BLaER1 treated with 17β-estradiol and CSF1 and Interleukin-3, amounts not matched to agents 10 nM and 100 nM (cell line): ENCODE measurements at regions not wholly inside any gene's neighbourhood (a gene's known extent, or its start where the extent isn't known, plus 50 kb on each side); places are given as distances from the start of the nearest gene placed in this dataset.

ENCODE experiments used
- H3K27ac ChIP-seq, 11 experiments: shearing (Covaris generic); formaldehyde crosslinking; 2 replicates each; pipeline ENCODE4 v1.8.1; 2022
- H3K27me3 ChIP-seq, 11 experiments: shearing (Covaris generic); formaldehyde crosslinking; 2 replicates each; pipeline ENCODE4 v1.8.1; 2022
- H3K36me3 ChIP-seq, 11 experiments: shearing (Covaris generic); formaldehyde crosslinking; 2 replicates each; pipeline ENCODE4 v1.8.1; 2022
- H3K4me1 ChIP-seq, 10 experiments: shearing (Covaris generic); formaldehyde crosslinking; 2 replicates each; pipeline ENCODE4 v1.8.1; 2022
- H3K4me2 ChIP-seq, 11 experiments: shearing (Covaris generic); formaldehyde crosslinking; 2 replicates each; pipeline ENCODE4 v1.8.1; 2022
- H3K4me3 ChIP-seq, 10 experiments: shearing (Covaris generic); formaldehyde crosslinking; 2 replicates each; pipeline ENCODE4 v1.8.1; 2022
- H3K9ac ChIP-seq, 11 experiments: shearing (Covaris generic); formaldehyde crosslinking; 2 replicates each; pipeline ENCODE4 v1.8.1; 2022
- H3K9me3 ChIP-seq, 11 experiments: shearing (Covaris generic); formaldehyde crosslinking; replicated peaks in 1 of 11; 2 replicates each; pipeline ENCODE4 v1.8.1; 2022
- H4K20me1 ChIP-seq, 11 experiments: shearing (Covaris generic); formaldehyde crosslinking; 2 replicates each; pipeline ENCODE4 v1.8.1; 2022
- Cebpa-rat ChIP-seq, 11 experiments: shearing (Covaris generic); IDR thresholded peaks; 2 replicates each; pipeline ENCODE4 v1.8.1; 2022

DNA sequence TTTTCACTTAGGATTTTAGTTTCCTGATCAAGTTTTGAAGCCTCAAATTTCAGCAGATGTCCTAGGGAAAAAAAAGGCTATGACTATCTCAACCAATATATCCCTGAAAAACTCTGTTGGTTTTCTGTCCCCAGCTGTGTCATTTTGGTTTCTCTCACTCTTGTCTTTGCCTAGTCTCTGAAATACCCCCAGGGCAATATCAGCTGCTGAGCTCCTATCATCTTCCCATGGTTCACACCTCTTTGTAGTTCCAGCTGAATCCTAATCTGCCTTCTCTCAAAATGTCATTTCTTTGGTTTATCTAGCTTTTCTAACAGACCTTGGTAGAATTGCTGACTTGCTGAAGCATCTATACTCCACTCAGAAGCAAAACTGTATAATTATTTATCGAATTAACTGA lies 2370.5 kb downstream of the ARAP2 start:
- Histone ChIP-seq H3K4me3 (no peak overlapping the region), H4K20me1 (no peaks in the 10 kb centered on the region), H3K27ac (no peak overlapping the region), H3K36me3 (no peaks in the 10 kb centered on the region), H3K9ac (no peak overlapping the region), H3K4me2 (no peak overlapping the region), H3K9me3 (no peaks in the 10 kb centered on the region), H3K4me1 (no peaks in the 10 kb centered on the region), H3K27me3 (no peaks in the 10 kb centered on the region)
- no peak for TF ChIP-seq Cebpa-rat (IDR thresholded peaks at IDR 0.05)

DNA sequence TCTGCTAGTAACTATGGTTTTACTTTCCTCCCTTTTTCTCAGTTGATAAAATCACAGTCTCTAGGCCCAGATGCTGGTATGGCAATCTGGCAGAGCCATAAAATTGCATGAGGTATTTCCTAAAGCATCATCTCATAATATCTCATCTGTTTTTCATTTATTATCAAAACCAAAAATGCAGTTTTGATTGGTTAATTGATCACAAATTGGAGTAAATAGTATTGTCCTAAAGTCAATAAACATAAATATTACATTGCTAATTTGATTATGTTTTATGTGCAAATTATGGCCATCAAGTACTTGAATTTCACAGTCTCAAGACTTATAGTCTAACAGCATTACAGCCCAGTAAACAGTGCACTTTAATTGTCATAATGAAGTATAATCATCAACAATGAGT lies 2365.6 kb downstream of the ARAP2 start:
- no peak overlapping the region for H3K9ac ChIP-seq
- no peaks in the 10 kb centered on the region for H3K27me3 ChIP-seq
- H3K9me3 ChIP-seq: no peaks in the 10 kb centered on the region
- H3K4me2 ChIP-seq: no peak overlapping the region
- H3K27ac ChIP-seq: no peak overlapping the region
- H3K4me1 ChIP-seq: no peaks in the 10 kb centered on the region
- no peaks in the 10 kb centered on the region for H3K36me3 ChIP-seq
- no peak overlapping the region for H3K4me3 ChIP-seq
- no peaks in the 10 kb centered on the region for H4K20me1 ChIP-seq
- no peak for TF ChIP-seq Cebpa-rat (IDR thresholded peaks at IDR 0.05)

DNA sequence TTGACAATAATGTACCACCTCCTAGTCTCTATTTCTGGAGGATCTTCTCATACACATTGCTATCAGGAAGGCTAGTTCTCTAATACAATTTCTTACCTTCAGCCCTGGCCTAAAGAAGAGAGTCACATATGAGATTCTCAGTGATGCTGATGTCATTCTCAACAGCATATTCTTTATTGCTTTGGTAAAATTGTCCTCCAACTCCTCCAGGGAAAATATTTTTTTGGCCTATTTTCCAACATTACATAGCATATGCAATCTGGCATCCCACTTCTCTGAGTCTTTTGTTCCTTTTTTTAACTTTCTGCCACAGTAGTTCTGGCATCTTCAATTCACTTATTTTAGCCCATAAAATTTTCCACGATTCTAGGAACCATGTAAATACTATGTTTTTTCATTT lies 2363.1 kb downstream of the ARAP2 start:
- Histone ChIP-seq H3K4me2 (no peak overlapping the region), H3K4me3 (no peak overlapping the region), H3K27me3 (no peaks in the 10 kb centered on the region), H4K20me1 (no peaks in the 10 kb centered on the region), H3K36me3 (no peaks in the 10 kb centered on the region), H3K9me3 (no peaks in the 10 kb centered on the region), H3K9ac (no peak overlapping the region), H3K27ac (no peak overlapping the region), H3K4me1 (no peaks in the 10 kb centered on the region)
- no peak for TF ChIP-seq Cebpa-rat (IDR thresholded peaks at IDR 0.05)

DNA sequence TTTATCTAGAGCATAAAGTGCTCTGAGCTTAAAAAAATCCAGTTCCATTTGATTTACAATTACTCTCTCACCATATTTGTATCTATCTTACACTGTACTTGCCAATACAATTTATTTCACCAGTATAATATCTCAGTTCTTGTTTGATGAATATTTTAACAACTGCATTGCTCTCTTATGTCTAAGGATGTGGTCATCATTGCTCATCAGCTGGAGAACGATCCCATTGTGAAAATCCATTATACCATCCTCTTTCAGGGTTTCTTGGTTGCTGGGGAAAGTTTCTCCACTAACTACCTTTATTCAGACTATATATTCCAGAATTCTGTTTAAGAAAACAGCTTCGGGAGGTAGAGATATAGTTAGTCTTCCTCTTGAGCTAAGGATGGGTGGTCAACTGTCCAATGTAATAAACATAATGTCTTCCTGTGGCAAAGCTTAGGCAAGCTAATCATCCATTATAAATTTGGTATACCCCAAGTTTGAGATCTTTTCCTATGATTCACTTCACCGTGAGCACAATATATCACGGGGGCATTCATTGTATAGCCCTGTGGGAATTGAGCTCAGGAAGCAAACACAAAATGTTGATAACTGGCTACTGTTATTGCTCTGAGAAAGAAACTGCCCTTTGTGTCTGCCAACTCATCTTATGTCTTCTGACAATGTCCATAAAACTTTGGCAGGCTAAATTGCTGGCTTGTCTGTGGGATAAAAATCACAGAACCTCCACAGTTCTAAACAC lies 2361.9 kb downstream of the ARAP2 start:
- Histone ChIP-seq H4K20me1 (no peaks in the 10 kb centered on the region), H3K27ac (no peak overlapping the region), H3K36me3 (no peaks in the 10 kb centered on the region), H3K4me2 (no peak overlapping the region), H3K9ac (no peak overlapping the region), H3K4me1 (peaks cover 0 to 12% (median 0%) of the 10 kb centered on the region in 10 experiments; a peak in 6 of 20 replicates), H3K9me3 (no peaks in the 10 kb centered on the region), H3K4me3 (no peak overlapping the region), H3K27me3 (no peaks in the 10 kb centered on the region)
- no peak for TF ChIP-seq Cebpa-rat (IDR thresholded peaks at IDR 0.05)

DNA sequence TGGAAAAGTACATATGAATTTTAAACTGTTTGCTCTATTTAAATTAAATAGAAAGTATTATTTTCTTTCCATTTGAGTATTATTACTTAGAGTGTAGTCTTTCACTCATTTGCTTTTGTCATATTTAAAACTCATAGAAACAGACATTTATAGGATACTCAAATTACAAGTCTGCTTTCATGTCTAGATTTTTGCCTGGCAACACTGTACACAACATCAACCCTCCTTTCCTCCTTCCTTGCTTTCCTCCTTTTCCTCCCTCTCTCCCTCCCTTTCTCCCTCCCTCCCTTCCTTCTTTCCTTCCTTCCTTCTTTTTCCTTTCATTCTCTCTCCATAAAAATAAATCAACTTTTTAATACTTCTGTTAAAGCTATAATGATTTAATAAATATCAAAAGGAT lies 2361.2 kb downstream of the ARAP2 start:
- Histone ChIP-seq H3K4me1 (peaks cover 0 to 19% (median 0%) of the 10 kb centered on the region in 10 experiments; a peak in 6 of 20 replicates), H3K4me2 (no peak overlapping the region)
- TF ChIP-seq Cebpa-rat (IDR thresholded peaks at IDR 0.05): no peak

DNA sequence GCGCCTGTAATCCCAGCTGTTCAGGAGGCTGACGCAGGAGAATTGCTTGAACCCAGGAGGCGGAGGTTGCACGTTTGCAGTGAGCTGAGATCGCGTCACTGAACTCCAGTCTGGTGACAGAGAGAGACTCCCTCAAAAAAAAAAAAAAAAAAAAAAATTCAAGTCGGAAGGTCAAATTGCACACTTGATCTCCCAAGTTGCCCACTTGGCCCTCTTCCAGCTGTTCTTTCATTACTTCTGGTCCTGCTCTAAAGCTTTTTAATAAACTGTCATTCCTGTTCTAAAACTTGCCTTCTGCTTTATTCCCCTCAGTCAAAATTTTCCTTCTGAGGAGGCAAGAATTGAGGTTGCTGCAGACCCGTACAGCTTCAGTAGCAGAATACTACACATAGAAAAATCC lies 2358.0 kb downstream of the ARAP2 start:
- Histone ChIP-seq H3K27ac (no peak overlapping the region), H3K9ac (no peak overlapping the region), H3K36me3 (no peaks in the 10 kb centered on the region), H3K4me2 (0 out of 22 replicates have a peak overlapping the region, but pooled peaks of 1 of the 11 experiments have one; percentile 40), H4K20me1 (no peaks in the 10 kb centered on the region), H3K4me3 (no peak overlapping the region), H3K9me3 (no peaks in the 10 kb centered on the region; a peak in 1 of 22 replicates), H3K4me1 (peaks cover 0 to 22% (median 0%) of the 10 kb centered on the region in 10 experiments; a peak in 6 of 20 replicates), H3K27me3 (no peaks in the 10 kb centered on the region)
- no peak for TF ChIP-seq Cebpa-rat (IDR thresholded peaks at IDR 0.05)

More for the DNA sequence above, 2361.2 kb downstream of the ARAP2 start:
- Histone ChIP-seq H3K27ac (no peak overlapping the region), H3K4me3 (no peak overlapping the region), H3K27me3 (no peaks in the 10 kb centered on the region), H3K9me3 (no peaks in the 10 kb centered on the region), H4K20me1 (no peaks in the 10 kb centered on the region), H3K9ac (no peak overlapping the region), H3K36me3 (no peaks in the 10 kb centered on the region)

DNA sequence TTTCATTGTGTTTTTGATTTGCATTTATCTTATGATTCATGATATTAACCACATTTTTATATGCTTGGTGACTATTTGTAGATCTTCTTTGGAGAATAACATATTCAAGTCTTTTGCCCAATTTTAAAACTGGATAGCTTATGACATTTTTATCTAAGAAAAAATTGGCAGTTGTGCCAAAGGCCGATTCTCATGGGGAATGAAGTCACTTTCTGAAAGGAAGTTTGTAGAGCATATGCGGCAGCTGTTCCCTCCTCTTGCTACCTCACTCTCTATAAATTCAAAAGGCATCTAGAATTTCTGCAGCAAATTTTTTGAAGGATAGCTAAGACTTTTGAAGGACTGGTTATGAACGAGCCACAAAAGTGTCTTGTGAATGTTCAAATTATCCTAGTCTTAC lies 2353.5 kb downstream of the ARAP2 start:
- H3K4me1 ChIP-seq: peaks cover 0 to 22% (median 0%) of the 10 kb centered on the region in 10 experiments; a peak in 6 of 20 replicates
- H3K9ac ChIP-seq: no peak overlapping the region
- H3K4me3 ChIP-seq: no peak overlapping the region
- no peak overlapping the region for H3K27ac ChIP-seq
- no peak overlapping the region for H3K4me2 ChIP-seq
- H3K36me3 ChIP-seq: no peaks in the 10 kb centered on the region
- H4K20me1 ChIP-seq: no peaks in the 10 kb centered on the region
- H3K27me3 ChIP-seq: no peaks in the 10 kb centered on the region
- no peak for TF ChIP-seq Cebpa-rat (IDR thresholded peaks at IDR 0.05)
- H3K9me3 ChIP-seq: no peaks in the 10 kb centered on the region; a peak in 1 of 22 replicates

DNA sequence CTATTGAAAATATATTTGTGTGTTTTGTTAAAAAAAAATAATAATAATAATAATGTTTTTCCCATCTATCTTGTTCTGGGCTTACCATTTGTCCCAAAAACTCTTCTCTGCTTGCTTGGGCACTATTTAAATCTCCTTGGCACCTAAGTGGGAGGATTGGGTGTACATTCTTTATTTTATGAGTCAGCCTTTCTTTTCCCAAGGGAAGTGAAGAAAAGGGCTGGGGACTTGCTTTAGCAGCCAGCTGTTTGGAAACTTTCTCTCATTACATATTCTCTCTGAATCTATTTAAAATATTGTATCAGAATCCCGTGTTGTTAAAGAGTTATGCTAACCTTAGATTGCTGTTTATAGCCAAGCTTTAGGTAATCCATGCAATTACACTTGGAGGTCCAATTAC lies 2332.4 kb downstream of the ARAP2 start:
- Histone ChIP-seq H3K4me3 (no peak overlapping the region), H3K27ac (no peak overlapping the region), H3K4me2 (no peak overlapping the region), H3K9ac (no peak overlapping the region), H3K4me1 (no peaks in the 10 kb centered on the region), H3K27me3 (no peaks in the 10 kb centered on the region), H4K20me1 (no peaks in the 10 kb centered on the region), H3K36me3 (no peaks in the 10 kb centered on the region), H3K9me3 (peaks cover 25 to 43% (median 30%) of the 10 kb centered on the region in 11 experiments)
- TF ChIP-seq Cebpa-rat (IDR thresholded peaks at IDR 0.05): no peak

DNA sequence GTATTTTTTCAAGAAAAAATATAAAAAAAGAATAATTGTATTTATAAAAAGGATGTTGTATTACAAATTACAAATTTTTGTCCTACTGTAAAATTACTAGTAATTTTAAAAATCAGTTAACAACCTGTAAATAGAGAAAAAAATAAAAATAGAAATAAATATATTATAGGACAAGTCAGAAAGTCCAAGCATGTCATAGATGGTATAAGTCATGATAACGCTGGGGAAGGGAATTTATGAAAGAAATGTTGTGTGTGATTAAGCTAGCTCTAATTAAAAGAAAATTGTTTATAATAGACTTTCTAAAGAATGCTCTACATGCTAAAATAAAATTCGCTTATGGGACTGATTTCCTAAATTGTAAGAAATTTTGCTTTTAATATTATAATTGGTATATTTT lies 2329.9 kb downstream of the ARAP2 start:
- no peak overlapping the region for H3K9ac ChIP-seq
- no peak overlapping the region for H3K4me2 ChIP-seq
- TF ChIP-seq Cebpa-rat (IDR thresholded peaks at IDR 0.05): no peak
- no peaks in the 10 kb centered on the region for H3K27me3 ChIP-seq
- H3K4me3 ChIP-seq: no peak overlapping the region
- H3K27ac ChIP-seq: no peak overlapping the region
- no peaks in the 10 kb centered on the region for H4K20me1 ChIP-seq
- no peaks in the 10 kb centered on the region for H3K4me1 ChIP-seq
- peaks cover 25 to 43% (median 30%) of the 10 kb centered on the region in 11 experiments for H3K9me3 ChIP-seq
- H3K36me3 ChIP-seq: no peaks in the 10 kb centered on the region

DNA sequence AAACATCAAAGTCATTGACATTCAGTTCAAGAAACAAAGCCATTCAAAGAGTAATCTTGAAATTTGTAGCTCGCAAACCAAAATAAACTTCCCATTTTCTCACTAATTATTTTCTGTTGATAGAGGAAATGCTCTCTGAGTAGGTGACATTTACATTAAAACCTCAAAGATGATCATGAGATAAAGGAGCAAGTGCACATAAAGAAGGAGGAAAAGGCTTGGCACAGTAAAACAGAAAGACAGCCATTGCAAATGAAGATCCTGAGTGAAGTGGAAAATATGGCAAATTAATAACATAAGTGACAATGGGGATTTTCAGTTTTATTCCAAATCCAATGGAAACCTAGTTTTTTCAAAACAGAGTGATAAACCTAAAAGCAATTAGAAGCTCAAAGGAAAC lies 2320.8 kb downstream of the ARAP2 start:
- Histone ChIP-seq H3K4me2 (no peak overlapping the region), H3K27ac (no peak overlapping the region), H3K9me3 (no peaks in the 10 kb centered on the region), H3K4me3 (no peak overlapping the region), H3K4me1 (peaks cover 0 to 6% (median 0%) of the 10 kb centered on the region in 10 experiments; a peak in 1 of 20 replicates), H3K9ac (no peak overlapping the region), H3K36me3 (no peaks in the 10 kb centered on the region), H4K20me1 (no peaks in the 10 kb centered on the region), H3K27me3 (no peaks in the 10 kb centered on the region)
- TF ChIP-seq Cebpa-rat (IDR thresholded peaks at IDR 0.05): no peak
